Astrocyte (in vitro differentiated cells and primary cell): ENCODE measurements at regions not wholly inside any gene's neighbourhood (a gene's known extent, or its start where the extent isn't known, plus 50 kb on each side); places are given as distances from the start of the nearest gene placed in this dataset.

Experiments used
- EZH2 ChIP-seq: IDR thresholded peaks from 2 replicates; pipeline ENCODE4 v1.6.1; 2012; ENCODE audit warnings: mild to moderate bottlenecking, low read length, inconsistent platforms; ENCODE audit not compliant: insufficient read depth
- TF ChIP-seq, protein P1 (sequence below): IDR thresholded peaks from 2 replicates; pipeline ENCODE4 v1.5.1; 2011; ENCODE audit warnings: low read depth, mild to moderate bottlenecking, inconsistent platforms, low read length, moderate library complexity; ENCODE audit not compliant: insufficient read depth

DNA sequence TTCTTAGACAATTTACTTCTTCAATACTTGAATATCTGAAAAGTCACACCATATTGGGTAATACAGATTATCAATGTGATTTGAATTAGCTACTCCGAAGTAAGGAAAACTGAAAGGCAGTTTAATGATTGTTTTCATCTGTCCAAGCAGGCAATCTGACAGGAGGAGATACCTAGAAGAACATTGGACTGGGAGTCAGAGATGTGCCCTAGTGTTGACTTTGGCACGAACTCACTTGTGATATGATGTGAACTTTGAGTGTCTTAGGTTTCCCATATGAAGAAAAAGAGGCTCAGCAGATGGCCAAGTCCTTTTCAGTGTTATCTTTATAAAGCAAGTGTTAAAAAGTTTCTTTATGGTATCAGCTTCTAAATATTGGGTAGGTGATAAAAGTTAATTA, 287.1 kb downstream of the MTX2 start:
- TF ChIP-seq, protein P1, sequence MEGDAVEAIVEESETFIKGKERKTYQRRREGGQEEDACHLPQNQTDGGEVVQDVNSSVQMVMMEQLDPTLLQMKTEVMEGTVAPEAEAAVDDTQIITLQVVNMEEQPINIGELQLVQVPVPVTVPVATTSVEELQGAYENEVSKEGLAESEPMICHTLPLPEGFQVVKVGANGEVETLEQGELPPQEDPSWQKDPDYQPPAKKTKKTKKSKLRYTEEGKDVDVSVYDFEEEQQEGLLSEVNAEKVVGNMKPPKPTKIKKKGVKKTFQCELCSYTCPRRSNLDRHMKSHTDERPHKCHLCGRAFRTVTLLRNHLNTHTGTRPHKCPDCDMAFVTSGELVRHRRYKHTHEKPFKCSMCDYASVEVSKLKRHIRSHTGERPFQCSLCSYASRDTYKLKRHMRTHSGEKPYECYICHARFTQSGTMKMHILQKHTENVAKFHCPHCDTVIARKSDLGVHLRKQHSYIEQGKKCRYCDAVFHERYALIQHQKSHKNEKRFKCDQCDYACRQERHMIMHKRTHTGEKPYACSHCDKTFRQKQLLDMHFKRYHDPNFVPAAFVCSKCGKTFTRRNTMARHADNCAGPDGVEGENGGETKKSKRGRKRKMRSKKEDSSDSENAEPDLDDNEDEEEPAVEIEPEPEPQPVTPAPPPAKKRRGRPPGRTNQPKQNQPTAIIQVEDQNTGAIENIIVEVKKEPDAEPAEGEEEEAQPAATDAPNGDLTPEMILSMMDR = no peak
- TF ChIP-seq EZH2 = no peak
